HG02642 (cell line): ENCODE measurements at regions not wholly inside any gene's neighbourhood (a gene's known extent, or its start where the extent isn't known, plus 50 kb on each side); places are given as distances from the start of the nearest gene placed in this dataset.
"Not testable (repeated sequence)": the region's sequence is repeated elsewhere in the genome, so short reads cannot be mapped to it uniquely, and the experiment has no call there.

Experiments used
- ATAC-seq: cut with Tn5 transposase; IDR thresholded peaks from one replicate; pipeline ENCODE4 v1.9.1; 2021; ENCODE audit warnings: mild to moderate bottlenecking; ENCODE audit not compliant: unreplicated experiment, poor library complexity

GRCh38 chr17:45645330-45645729 is 138.8 kb upstream of the CRHR1 start:
- no peak for ATAC-seq

GRCh38 chr17:45646288-45646988 is 137.7 kb upstream of the CRHR1 start:
- ATAC-seq, result no peak

- no peak for ATAC-seq
These were observed 135.5 kb upstream of the CRHR1 start for GRCh38 chr17:45648642-45649041.

- ATAC-seq, result no peak
These were observed 134.3 kb upstream of the CRHR1 start for GRCh38 chr17:45649796-45650195.

- no peak for ATAC-seq
These were observed 133.6 kb upstream of the CRHR1 start for GRCh38 chr17:45650561-45650960.

GRCh38 chr17:45651145-45651709 is 132.9 kb upstream of the CRHR1 start:
- no peak for ATAC-seq

GRCh38 chr17:45653616-45654015 is 130.5 kb upstream of the CRHR1 start:
- ATAC-seq, result no peak

- ATAC-seq, result no peak
These were observed 127.5 kb upstream of the CRHR1 start for GRCh38 chr17:45656527-45657181.

GRCh38 chr17:45660474-45660873 is 123.6 kb upstream of the CRHR1 start:
- no peak for ATAC-seq

GRCh38 chr17:45662432-45662831 is 121.7 kb upstream of the CRHR1 start:
- ATAC-seq, result no peak

- ATAC-seq, result no peak
These were observed 120.3 kb upstream of the CRHR1 start for GRCh38 chr17:45663772-45664171.

- no peak for ATAC-seq
These were observed 119.2 kb upstream of the CRHR1 start for GRCh38 chr17:45664921-45665320.

GRCh38 chr17:45666046-45666600 is 118.0 kb upstream of the CRHR1 start:
- ATAC-seq, result no peak

GRCh38 chr17:45666641-45667040 is 117.5 kb upstream of the CRHR1 start:
- ATAC-seq, result no peak

- no peak for ATAC-seq
These were observed 116.4 kb upstream of the CRHR1 start for GRCh38 chr17:45667591-45668171.

GRCh38 chr17:45668316-45668715 is 115.8 kb upstream of the CRHR1 start:
- ATAC-seq, result no peak

GRCh38 chr17:45672301-45672700 is 111.8 kb upstream of the CRHR1 start:
- no peak for ATAC-seq

- ATAC-seq, result no peak
These were observed 111.3 kb upstream of the CRHR1 start for GRCh38 chr17:45672792-45673191.

GRCh38 chr17:45673759-45674158 is 110.4 kb upstream of the CRHR1 start:
- ATAC-seq, result not testable (repeated sequence)

- no peak for ATAC-seq
These were observed 109.1 kb upstream of the CRHR1 start for GRCh38 chr17:45675012-45675411.

- no peak for ATAC-seq
These were observed 108.2 kb upstream of the CRHR1 start for GRCh38 chr17:45675892-45676291.
